Right hindlimb (tissue), 1 donor: ENCODE measurements at regions not wholly inside any gene's neighbourhood (a gene's known extent, or its start where the extent isn't known, plus 50 kb on each side); places are given as distances from the start of the nearest gene placed in this dataset.

ENCODE experiments used
- DNase-seq: peaks from one replicate; pipeline ENCODE4 v3.0.0-alpha.2; 2018

DNA sequence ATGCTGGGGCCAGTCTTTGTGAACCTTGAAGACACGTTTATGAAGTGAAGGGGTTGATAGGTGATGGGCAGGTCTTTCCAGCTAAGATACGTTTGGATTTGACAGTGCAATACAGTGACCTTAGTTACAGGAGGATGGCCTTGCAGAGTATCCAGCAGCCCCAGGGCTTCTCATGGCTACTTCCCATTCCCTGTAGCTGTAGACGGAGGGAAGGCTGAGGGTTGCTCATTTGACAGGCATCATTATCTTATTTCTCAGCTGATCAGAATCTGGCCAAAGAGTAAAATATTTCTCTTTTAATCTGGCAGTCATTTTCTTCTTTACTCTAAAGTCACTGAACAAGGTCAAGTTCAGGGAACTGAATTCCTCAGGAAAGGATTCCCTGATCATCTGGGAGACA is 85.1 kb upstream of the RMDN2 start:
- no peak for DNase-seq

- peak; percentile 54 for DNase-seq
Observed at GRCh38 chr2:37842732-37843440, 82.2 kb upstream of the RMDN2 start.

GRCh38 chr2:37843556-37843955 is 81.5 kb upstream of the RMDN2 start:
- no peak for DNase-seq

DNA sequence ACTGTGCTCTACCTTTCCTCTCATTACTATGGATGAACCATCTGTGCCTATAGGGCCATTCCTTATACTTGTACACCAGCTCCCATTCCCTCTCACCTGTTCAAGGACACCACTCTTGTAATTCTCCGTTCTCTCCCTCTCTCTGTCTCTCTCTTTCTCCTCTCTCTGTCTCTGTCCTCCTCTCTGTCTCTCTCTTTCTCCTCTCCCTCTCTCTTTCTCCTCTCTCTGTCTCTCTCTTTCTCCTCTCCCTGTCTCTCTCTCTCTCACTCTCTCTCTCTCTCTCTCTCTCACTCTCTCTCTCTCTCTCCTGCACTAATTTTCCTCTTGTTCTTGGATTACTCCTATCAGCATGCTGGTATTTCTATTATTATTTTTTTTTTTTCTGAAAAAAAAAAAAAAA is 78.9 kb upstream of the RMDN2 start:
- no peak for DNase-seq

DNA sequence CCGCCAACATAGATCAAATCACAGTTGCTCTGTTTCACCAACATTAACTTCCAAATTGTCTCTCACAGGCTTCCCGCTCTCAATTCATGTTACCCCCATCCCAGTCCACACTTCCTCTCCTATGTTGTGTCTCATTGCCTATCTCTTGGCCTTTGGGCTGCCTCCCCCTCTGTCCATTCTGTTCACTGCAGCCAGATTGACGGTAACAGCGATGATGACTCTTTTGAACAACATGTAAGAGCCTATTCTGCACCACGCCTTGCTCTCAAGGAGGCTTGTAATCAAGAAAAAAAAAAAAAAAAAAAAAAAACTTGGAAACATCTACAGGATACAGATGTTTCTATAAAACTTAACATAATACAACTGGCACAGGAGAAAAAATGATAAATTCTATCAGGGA is 77.3 kb upstream of the RMDN2 start:
- DNase-seq, result no peak

DNA sequence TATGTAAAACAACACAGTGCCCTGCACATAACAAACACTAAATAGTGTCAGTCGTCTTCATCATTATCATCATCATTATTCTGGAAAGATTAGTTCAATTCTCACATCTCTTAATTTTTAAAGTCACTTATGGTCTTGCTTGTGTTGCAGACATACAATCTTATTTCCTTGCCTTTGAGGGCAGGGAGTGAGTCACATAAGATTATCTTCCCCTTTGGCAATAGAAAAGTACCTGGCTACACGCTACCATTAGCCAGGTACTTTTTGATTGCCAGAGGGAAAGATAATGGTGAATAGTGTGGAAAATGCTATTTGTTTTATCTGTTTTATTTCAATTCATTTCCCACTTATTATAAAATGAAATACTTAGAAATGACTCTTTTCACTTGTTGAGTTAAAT is 76.6 kb upstream of the RMDN2 start:
- no peak for DNase-seq

DNA sequence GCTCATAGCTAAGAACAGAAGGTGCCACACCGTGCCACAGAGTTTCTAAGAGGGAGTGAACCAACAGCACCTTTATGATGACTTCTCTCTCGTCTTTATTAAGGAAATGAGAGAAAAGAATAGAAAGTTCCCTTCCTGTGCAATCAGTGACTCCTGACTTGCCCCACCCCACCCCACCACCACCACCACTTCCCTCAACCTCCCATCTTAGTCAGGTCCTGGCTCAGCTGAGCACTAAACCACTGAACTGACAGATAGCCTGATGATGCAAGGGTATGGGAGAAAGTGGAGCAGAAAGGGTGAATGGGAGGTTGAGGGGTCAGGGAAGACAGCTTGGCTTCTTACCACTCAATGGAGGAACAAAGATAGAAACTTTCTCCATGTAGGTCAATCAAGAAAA is 75.2 kb upstream of the RMDN2 start:
- no peak for DNase-seq

GRCh38 chr2:37851428-37851827 is 73.7 kb upstream of the RMDN2 start:
- no peak for DNase-seq

DNA sequence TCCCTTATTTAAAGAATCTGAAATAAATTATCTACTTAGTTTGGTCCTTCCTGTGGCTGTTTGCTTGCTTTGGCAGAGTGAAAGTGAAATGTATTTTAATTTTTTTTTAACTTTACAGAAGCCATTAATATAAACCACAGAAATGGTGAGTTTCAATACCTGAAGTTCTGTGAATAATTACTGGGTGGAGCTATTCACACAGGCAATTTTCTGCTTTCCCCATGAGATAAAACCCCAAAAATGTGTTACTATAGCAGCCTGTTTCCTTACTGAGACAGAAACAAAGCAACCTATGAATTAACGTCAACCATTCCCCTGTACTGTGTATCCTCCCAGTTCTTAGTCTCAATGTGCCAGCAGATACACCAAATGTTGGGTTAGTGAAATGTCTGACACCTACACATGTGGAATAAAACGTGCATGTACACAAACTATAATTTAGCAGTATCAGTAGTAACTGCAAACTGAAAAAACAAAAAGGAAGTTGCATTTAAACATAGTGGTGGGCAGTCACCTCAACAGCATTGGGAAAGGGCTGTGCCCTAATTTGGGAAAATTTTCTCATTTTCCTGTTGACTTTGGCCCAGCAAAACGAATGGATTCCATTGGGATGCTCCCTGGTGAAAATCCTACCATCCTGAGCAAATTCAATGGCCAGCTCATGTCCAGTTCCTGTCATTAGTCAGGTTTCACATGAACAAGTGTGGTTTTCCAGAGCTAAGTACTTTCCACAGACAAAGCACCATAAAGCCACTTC is 73.1 kb upstream of the RMDN2 start:
- no peak for DNase-seq

DNA sequence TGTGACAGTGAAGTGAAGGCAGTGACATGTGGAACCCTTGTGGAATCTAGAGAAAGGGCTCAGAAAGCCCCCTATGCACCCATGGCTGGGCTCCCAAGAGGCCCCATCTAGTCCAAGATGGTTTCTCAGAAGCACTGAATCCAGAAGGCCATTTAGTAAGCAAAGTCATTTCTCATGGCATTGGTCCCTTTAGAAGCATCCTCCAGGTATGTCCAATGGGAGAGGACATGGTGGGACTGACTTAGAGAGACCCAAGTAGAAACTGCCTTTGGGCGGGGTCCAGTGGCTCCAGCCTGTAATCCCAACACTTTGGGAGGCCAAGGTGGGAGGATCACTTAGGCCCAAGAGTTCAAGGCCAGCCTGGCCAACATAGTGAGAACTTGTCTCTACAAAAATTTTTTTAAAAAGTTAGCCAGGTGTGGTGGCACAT is 72.5 kb upstream of the RMDN2 start:
- no peak for DNase-seq

GRCh38 chr2:37854676-37855282 is 70.3 kb upstream of the RMDN2 start:
- DNase-seq, result no peak

DNA sequence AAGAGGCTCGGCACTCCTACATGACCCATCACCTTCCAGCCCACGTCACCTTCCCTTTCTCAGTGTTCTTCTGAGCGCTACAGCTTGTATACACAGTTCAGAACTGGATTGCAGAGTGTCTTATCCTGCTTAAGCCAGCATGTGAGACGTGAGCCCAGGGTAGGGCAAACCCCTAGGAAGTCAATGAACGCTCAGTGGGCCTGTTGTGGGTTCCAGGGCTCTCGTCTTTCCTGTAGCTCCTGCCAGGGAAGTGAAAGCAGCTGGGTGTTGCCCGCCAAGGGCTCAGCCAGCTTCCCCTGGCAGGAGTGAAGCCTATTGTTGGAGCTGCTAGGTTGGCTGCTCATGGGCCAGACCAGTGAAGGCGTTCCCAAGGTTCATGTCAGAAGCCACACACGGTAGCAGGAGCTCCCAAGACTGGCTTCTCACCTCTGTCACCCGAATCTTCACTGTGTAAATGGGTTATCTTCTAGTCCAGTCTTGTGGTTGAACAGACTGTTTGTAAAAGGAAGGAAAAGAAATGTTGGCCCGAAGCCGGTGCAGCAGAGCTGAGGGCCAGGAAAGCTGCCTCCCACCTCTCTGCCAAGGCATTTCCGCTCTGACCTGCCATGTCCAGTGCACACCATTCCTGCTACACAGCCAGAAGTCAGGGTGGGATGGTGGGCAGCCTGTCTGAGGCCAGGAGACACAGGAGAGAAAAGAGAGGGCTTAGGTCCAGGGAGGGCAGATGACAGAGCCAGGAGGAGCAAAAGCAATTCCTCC is 69.6 kb upstream of the RMDN2 start:
- peak; percentile 63 for DNase-seq

GRCh38 chr2:37856101-37856751 is 68.9 kb upstream of the RMDN2 start:
- no peak for DNase-seq

GRCh38 chr2:37857575-37858399 is 67.3 kb upstream of the RMDN2 start:
- no peak for DNase-seq

DNA sequence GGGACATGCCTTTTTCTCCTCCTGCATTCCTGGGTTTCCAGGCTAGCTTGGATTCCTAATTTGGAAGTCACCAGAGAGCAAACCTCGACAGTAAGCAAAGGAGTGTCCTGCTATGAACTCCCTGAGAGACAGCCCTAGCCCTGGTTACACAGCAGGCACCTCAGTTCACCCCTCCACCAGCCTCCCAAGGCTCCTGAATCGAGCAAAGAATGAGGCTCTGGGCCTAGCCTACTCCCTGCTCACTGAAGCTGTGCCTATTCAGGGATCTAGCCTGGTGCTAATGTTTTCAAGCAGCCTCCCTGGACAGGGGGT is 66.7 kb upstream of the RMDN2 start:
- no peak for DNase-seq

DNA sequence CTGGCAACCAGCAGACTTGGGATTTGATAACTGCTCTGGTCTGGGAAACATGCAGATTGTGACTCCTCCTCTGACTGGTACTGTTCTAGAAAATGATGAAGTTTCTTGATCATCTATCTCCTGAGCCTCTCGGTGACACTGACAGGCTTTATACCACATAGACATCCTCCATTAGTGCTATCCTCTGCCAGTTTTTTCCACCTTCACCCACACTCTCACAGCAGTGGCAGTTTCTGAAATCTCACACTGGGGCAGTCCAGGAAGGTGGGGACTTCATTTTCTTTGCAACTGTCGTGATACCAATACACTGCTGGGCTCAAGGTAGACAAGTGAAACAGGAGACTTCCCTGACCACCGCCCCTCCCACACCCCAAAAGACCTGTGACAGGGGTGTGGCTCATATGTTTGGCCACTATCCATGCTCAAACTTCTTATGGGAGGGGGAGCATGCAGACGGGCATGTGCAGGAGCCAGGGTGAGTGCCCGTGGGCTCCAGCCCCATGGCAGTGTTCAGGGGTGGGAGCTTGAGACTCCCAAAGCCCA is 66.3 kb upstream of the RMDN2 start:
- DNase-seq, result no peak

DNA sequence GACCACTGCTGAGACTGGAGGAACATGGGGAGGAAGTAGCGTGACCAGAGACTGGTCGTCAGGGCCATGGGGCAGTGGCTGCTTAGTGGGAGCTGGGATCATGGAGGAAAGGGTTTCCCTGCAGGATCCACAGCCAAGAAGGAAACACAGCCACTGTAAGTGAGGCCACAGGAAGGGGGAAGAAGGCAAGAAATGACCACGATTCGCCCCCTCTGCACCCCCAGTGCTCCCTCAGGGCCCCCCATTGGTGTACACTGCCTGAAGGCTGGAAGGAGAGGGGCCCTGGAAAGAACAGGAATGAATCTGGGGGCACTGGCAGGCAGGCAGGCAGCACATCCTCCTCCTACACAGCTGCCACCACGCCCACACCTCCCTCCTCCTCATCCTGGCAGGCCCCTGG is 62.5 kb upstream of the RMDN2 start:
- no peak for DNase-seq

DNA sequence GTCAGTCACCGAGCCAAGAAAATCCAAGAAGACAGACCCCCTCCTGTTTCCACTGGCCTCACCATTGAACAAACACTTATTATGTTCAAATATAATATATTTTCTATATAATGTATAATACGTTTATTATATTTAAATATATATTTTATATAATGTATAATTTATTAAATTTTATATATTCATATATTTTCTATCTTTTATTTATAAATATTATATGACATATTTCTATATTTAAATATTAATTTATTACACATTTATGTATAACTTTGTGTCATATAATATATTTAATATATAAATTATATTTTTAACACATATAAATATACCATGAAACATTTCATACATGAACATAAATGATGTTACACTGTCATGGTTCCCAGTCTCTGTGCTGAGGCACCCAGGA is 60.9 kb upstream of the RMDN2 start:
- DNase-seq, result no peak

GRCh38 chr2:37865640-37866039 is 59.4 kb upstream of the RMDN2 start:
- DNase-seq, result no peak

GRCh38 chr2:37866171-37866934 is 58.7 kb upstream of the RMDN2 start:
- DNase-seq, result no peak

DNA sequence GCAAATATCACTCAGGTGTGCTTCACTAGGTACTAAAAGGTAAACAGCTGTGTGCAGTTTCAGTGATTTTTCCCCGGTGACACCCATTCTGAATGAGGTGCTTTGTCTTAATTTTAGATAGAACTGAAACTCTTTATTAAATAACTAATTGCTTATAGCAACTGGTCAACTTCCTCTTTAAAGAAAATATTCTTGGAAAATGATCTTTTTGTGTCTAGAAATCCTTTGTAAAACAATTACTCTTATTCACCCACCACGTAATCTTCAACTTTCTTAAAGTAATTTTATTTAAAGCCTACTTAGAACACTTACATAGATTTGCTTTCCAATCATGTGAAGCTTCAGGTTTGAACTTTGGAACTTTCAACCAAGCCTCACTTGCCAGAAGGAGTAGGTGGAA is 57.9 kb upstream of the RMDN2 start:
- no peak for DNase-seq
